NT2/D1 (cell line): ENCODE measurements at regions not wholly inside any gene's neighbourhood (a gene's known extent, or its start where the extent isn't known, plus 50 kb on each side); places are given as distances from the start of the nearest gene placed in this dataset.

ENCODE experiments used
- DNase-seq: peaks from one replicate; pipeline ENCODE4 v3.0.0-alpha.2; 2011; ENCODE audit warnings: low read depth, low spot score
- H3K27me3 ChIP-seq: 2 replicates; pipeline ENCODE4 v1.6.0; 2011; ENCODE audit warnings: mild to moderate bottlenecking; ENCODE audit not compliant: insufficient read length, insufficient read depth
- H3K36me3 ChIP-seq: 2 replicates; pipeline ENCODE4 v1.6.1; 2011; ENCODE audit warnings: mild to moderate bottlenecking, low read length, mixed read lengths; ENCODE audit not compliant: insufficient read depth, insufficient read length
- H3K4me1 ChIP-seq: 2 replicates; pipeline ENCODE4 v1.5.1; 2011; ENCODE audit not compliant: insufficient read depth, insufficient read length
- H3K4me3 ChIP-seq: 2 replicates; pipeline ENCODE4 v1.5.1; 2011; ENCODE audit warnings: low read depth; ENCODE audit not compliant: insufficient read length
- H3K9ac ChIP-seq: 2 replicates; pipeline ENCODE4 v1.6.0; 2011; ENCODE audit warnings: low read depth; ENCODE audit not compliant: insufficient read length
- H3K9me3 ChIP-seq: 2 replicates; pipeline ENCODE4 v1.5.1; 2011; ENCODE audit warnings: mild to moderate bottlenecking, low read length; ENCODE audit not compliant: insufficient read depth
- SUZ12 ChIP-seq: IDR thresholded peaks from 2 replicates; pipeline ENCODE4 v1.6.1; 2011; ENCODE audit not compliant: insufficient read length, insufficient read depth; ENCODE audit errors: extremely low read depth
- YY1 ChIP-seq: IDR thresholded peaks from 2 replicates; pipeline ENCODE4 v1.6.1; 2011; ENCODE audit not compliant: insufficient read length, insufficient read depth
- ZNF274 ChIP-seq: IDR thresholded peaks from 2 replicates; pipeline ENCODE4 v1.6.1; 2011; ENCODE audit warnings: mild to moderate bottlenecking, low read depth, low read length

DNA sequence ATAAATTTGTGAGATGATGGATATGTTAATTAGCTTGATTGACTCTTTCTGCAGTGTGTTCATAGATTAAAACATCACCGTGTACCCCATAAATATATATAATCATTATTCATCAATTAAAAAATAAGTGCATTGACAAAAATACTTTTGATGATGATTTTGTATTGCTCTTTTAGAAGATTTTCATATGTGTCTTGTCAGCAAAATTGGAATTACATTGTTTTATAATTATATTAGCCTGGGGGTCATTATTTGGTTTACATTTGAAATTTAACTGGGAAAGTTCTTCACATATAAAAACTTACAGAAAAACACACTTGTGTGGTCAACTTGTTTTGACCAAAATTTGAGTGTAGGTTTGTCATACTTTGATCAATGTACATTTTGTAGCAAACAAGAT is 614.6 kb upstream of the ITGA1 start:
- Histone ChIP-seq H3K4me3 (no peak overlapping the region), H3K36me3 (no peaks in the 10 kb centered on the region), H3K9ac (no peak overlapping the region), H3K9me3 (no peaks in the 10 kb centered on the region), H3K27me3 (no peaks in the 10 kb centered on the region), H3K4me1 (no peaks in the 10 kb centered on the region)
- no peak for DNase-seq
- TF ChIP-seq YY1, result no peak
- TF ChIP-seq ZNF274, result no peak
- TF ChIP-seq SUZ12, result no peak

DNA sequence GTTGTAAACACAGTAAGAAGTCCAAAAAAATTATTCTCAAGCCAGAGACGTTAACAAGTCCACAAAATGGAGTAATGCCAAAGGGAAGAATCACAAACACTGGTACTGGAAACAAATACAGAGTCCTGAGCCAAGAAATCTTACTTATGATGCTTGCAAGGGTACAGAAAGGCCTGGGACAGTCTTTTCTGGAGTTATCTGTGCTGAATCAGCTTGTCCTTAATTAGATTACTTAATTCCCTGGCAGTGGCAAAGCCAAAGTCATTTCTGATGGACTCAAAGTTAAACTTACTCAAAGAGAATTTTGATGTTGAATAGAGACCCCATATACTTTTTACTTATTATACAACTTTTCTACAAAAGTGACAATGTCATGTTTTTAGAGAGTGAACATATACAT is 610.5 kb upstream of the ITGA1 start:
- H3K36me3 ChIP-seq, result no peaks in the 10 kb centered on the region
- no peak overlapping the region for H3K4me3 ChIP-seq
- H3K4me1 ChIP-seq, result no peaks in the 10 kb centered on the region
- no peak for DNase-seq
- H3K9ac ChIP-seq, result no peak overlapping the region
- H3K27me3 ChIP-seq, result no peaks in the 10 kb centered on the region
- no peak for TF ChIP-seq YY1
- TF ChIP-seq SUZ12, result no peak
- TF ChIP-seq ZNF274, result no peak
- H3K9me3 ChIP-seq, result no peaks in the 10 kb centered on the region

DNA sequence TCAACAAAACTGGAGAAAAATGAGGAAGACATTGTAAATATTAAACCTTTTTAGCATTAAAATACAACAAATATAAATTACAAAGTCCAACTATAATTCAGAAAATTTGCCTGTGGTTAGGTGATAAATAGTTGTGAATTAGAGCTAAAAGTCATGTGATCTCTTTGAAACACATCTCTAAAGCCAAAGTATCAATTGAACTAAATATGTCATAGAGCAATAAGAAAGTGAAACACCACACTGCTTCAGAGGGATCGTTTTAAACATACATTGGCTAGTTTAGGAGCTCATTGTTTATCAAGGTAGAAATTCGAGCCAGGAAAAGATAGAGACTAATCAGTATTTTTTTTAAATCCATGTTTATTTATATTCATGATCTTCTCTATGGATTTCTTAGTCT is 606.3 kb upstream of the ITGA1 start:
- Histone ChIP-seq H3K9ac (no peak overlapping the region), H3K4me3 (no peak overlapping the region), H3K9me3 (no peaks in the 10 kb centered on the region), H3K36me3 (no peaks in the 10 kb centered on the region), H3K27me3 (no peaks in the 10 kb centered on the region), H3K4me1 (no peaks in the 10 kb centered on the region)
- no peak for DNase-seq
- TF ChIP-seq SUZ12, result no peak
- no peak for TF ChIP-seq ZNF274
- TF ChIP-seq YY1, result no peak

DNA sequence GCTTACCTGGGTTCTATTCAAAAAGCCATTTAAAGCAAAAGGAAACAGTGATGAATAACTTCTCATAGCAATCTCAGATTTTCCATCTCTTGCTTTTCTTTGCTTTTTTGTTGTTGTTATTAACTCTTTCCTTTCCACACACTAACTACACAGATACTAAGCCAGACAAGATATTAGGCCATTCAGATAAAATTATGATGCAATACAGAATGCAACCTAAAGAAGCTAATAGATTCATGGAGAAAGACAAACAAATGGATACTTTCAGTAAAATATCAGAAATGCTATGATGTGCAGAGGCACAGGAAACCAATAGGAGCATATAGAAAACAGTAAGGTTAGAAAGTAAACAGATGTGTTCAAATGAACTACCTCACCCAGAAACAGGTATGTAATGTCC is 597.0 kb upstream of the ITGA1 start:
- DNase-seq, result no peak
- Histone ChIP-seq H3K4me3 (no peak overlapping the region), H3K36me3 (no peaks in the 10 kb centered on the region), H3K27me3 (no peaks in the 10 kb centered on the region), H3K9me3 (no peaks in the 10 kb centered on the region), H3K4me1 (no peaks in the 10 kb centered on the region), H3K9ac (no peak overlapping the region)
- TF ChIP-seq YY1 (no peak), ZNF274 (no peak), SUZ12 (no peak)

DNA sequence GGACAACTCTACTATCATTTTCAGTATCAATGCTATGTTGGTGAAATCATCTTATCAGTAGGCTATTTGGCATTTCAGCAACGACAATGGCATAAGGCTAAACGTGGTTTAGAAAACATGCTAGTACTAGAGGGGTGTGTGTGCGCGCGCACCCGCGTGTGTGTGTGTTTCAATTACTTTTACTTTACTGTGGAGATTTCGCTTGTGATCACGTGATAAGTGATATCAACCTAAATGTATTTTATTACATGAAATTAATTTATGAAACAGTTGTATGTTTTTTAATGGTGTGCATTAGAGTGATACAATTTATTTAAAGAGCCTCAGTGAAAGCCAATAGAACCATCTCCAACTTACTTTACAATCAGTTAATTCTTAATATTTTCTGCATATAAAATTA is 587.9 kb upstream of the ITGA1 start:
- TF ChIP-seq SUZ12, result no peak
- TF ChIP-seq YY1, result no peak
- TF ChIP-seq ZNF274, result no peak
- Histone ChIP-seq H3K9me3 (no peaks in the 10 kb centered on the region), H3K4me3 (no peak overlapping the region), H3K9ac (no peak overlapping the region), H3K4me1 (no peaks in the 10 kb centered on the region), H3K36me3 (no peaks in the 10 kb centered on the region), H3K27me3 (no peaks in the 10 kb centered on the region)
- DNase-seq, result no peak

DNA sequence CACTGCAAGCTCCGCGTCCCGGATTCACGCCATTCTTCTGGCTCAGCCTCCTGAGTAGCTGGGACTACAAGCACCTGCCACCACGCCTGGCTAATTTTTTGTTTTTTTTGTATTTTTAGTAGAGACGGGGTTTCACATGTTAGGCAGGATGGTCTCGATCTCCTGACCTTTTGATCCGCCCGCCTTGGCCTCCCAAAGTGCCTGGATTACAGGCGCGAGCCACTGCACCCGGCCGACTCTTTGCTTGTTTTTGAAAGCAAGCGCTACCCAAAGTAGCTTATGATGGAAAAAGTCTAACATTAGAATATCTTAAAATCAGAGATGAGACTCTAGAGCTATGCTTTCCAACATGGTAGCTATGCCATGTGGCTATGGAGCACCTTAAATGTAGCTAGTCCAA is 585.5 kb upstream of the ITGA1 start:
- Histone ChIP-seq H3K4me3 (no peak overlapping the region), H3K9me3 (no peaks in the 10 kb centered on the region), H3K27me3 (no peaks in the 10 kb centered on the region), H3K9ac (no peak overlapping the region), H3K4me1 (no peaks in the 10 kb centered on the region), H3K36me3 (no peaks in the 10 kb centered on the region)
- DNase-seq, result no peak
- TF ChIP-seq SUZ12 (no peak), ZNF274 (no peak)

DNA sequence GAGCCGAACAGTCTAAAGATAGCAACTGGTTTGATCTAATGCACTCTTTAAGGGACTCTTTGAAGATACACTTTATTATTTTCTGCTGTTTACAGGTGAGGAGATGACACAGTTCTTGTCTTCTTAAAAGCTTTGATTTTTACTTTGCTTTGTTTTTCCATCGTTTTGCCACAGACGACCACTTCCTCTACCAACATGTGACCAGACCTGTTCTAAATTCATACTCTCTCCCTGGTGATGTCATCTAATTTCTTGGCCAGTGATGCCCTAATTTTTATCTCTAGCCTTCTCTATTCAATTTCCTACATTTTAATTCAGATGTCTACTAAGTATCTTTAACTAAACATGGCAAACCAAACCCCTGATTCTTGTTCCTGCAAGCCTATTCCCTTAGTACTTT is 583.4 kb upstream of the ITGA1 start:
- H3K4me1 ChIP-seq, result no peaks in the 10 kb centered on the region
- no peak overlapping the region for H3K4me3 ChIP-seq
- H3K9ac ChIP-seq, result no peak overlapping the region
- H3K27me3 ChIP-seq, result no peaks in the 10 kb centered on the region
- no peak for DNase-seq
- H3K9me3 ChIP-seq, result no peaks in the 10 kb centered on the region
- TF ChIP-seq ZNF274 (no peak), YY1 (no peak), SUZ12 (no peak)
- no peaks in the 10 kb centered on the region for H3K36me3 ChIP-seq
